HG03571 (cell line): ENCODE measurements at regions not wholly inside any gene's neighbourhood (a gene's known extent, or its start where the extent isn't known, plus 50 kb on each side); places are given as distances from the start of the nearest gene placed in this dataset.

Experiments
- ATAC-seq: cut with Tn5 transposase; IDR thresholded peaks from one replicate; pipeline ENCODE4 v1.9.1; 2021; ENCODE audit not compliant: unreplicated experiment

- peak; percentile 33 for ATAC-seq
Observed at GRCh38 chr1:221837896-221838295, 96.0 kb upstream of the DUSP10 start.

GRCh38 chr1:221834698-221835513 is 93.0 kb upstream of the DUSP10 start:
- no peak for ATAC-seq

GRCh38 chr1:221832617-221833016 is 90.7 kb upstream of the DUSP10 start:
- no peak for ATAC-seq

GRCh38 chr1:221832151-221832550 is 90.3 kb upstream of the DUSP10 start:
- ATAC-seq: no peak

GRCh38 chr1:221829327-221830015 is 87.6 kb upstream of the DUSP10 start:
- peak; percentile 45 for ATAC-seq

GRCh38 chr1:221827307-221827642 is 85.4 kb upstream of the DUSP10 start:
- ATAC-seq: no peak

- ATAC-seq: no peak
Observed at GRCh38 chr1:221824909-221825308, 83.0 kb upstream of the DUSP10 start.

GRCh38 chr1:221824025-221824424 is 82.1 kb upstream of the DUSP10 start:
- peak; percentile 38 for ATAC-seq

GRCh38 chr1:221823561-221823960 is 81.7 kb upstream of the DUSP10 start:
- ATAC-seq: peak; percentile 32

- peak; percentile 72 for ATAC-seq
Observed at GRCh38 chr1:221823149-221823548, 81.3 kb upstream of the DUSP10 start.

- no peak for ATAC-seq
Observed at GRCh38 chr1:221822591-221822990, 80.7 kb upstream of the DUSP10 start.

- no peak for ATAC-seq
Observed at GRCh38 chr1:221816899-221817298, 75.0 kb upstream of the DUSP10 start.

GRCh38 chr1:221815660-221816059 is 73.8 kb upstream of the DUSP10 start:
- ATAC-seq: no peak

GRCh38 chr1:221813887-221814286 is 72.0 kb upstream of the DUSP10 start:
- ATAC-seq: no peak

GRCh38 chr1:221812905-221813597 is 71.2 kb upstream of the DUSP10 start:
- no peak for ATAC-seq

- no peak for ATAC-seq
Observed at GRCh38 chr1:221812088-221812752, 70.3 kb upstream of the DUSP10 start.

- ATAC-seq: no peak
Observed at GRCh38 chr1:221810406-221810805, 68.5 kb upstream of the DUSP10 start.

- ATAC-seq: peak; percentile 59
Observed at GRCh38 chr1:221809091-221810029, 67.5 kb upstream of the DUSP10 start.

- ATAC-seq: no peak
Observed at GRCh38 chr1:221806984-221807383, 65.1 kb upstream of the DUSP10 start.

- no peak for ATAC-seq
Observed at GRCh38 chr1:221806236-221806635, 64.3 kb upstream of the DUSP10 start.
